Activated naive CD4-positive, alpha-beta T cell treated with anti-CD3 and anti-CD28 coated beads, Interleukin-2, amount 50 U/mL, for 16 hours (primary cell): ENCODE measurements at regions not wholly inside any gene's neighbourhood (a gene's known extent, or its start where the extent isn't known, plus 50 kb on each side); places are given as distances from the start of the nearest gene placed in this dataset.

ENCODE experiments used
- DNase-seq: peaks from one replicate; pipeline ENCODE4 v3.0.0-alpha.2; 2020

DNA sequence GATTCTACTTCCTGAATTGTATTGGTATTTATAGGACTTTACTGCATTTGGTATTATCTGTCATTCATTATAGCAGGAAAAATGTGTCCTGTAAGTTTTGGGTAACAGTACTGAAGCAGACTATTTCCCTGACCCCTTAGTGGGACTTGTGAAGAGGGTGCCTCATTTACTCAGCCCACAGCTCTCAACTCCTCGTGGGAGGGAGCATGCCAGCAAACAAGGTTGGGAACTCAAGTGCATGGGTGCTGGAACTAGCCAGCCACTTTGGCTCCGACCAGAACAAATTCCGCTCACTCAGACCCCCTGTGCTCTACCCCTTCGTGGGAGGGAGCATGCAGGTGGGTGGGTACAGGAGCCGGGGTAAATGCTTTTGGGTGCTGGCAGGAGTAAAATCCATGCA, 1773.5 kb upstream of the WWC1 start:
- no peak for DNase-seq

DNA sequence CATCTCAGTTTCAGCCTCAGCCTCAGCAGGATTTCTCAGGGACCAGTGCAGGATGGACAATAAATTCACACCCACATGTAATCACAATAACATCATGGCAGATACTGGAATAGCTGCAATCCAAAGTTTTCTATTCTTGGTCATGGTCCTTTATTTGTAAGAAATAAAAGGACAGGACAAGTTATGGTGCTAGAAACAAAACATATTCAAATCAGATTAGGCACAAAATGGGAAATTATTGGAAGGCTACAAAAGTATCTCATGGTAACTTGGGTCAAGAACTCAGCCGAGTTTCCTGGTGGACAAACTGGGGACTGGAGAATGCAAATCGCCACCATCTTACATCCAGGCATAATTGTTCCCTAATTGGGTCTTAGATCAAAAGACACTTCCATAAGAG, 1768.2 kb upstream of the WWC1 start:
- DNase-seq = no peak

DNA sequence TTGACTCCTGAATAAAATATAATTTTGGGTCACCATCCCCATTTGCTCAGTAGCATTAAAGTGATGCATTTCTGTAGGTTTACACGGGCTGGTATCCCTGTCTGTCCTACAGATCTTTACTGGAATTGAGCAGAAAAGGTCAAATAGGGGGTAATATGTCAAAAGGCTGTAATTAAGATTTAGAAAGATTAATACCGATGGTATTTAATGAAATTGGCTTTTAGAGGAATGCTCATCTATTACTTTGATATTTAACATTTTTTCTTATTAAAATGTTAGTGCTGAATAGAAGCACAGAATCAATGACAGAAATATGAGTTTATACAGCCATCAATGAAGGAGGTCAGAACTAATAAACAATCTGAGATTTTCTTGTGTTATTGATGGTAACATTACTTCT, 1762.2 kb upstream of the WWC1 start:
- DNase-seq = no peak

DNA sequence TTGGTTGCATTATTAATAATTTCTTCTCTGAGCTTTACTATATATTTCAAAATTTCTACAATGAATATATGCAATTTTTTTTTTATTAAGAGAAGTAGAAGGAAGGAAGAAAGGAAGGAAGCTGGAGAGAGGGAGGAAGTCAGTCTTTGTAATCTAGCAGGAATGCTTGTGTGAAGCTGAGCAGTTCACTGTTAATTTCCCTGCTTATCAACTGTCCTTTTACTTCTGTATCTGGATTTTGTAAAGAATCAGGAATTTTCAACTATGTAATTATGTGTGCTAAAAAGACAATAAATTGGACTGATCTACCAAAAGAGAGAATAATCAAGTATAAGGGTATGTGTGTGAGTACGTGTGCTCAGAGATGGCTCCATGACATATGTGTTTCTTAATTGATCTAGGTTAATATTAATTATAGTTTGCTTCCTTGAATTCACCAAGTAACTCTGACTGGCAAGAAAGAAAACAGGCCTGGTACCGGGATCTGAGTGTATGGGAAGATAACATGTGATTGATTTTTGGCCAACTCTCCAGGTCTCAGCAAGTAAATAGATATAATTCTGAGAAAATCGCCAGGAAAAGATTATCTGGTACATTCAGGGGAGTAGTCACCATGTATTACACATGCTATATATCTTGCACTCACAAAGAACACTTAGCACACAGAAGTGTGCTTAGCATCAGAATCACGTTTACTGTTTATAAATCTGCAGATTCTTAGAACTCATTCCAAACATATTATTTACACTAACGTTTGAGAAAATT, 1758.8 kb upstream of the WWC1 start:
- DNase-seq = no peak

DNA sequence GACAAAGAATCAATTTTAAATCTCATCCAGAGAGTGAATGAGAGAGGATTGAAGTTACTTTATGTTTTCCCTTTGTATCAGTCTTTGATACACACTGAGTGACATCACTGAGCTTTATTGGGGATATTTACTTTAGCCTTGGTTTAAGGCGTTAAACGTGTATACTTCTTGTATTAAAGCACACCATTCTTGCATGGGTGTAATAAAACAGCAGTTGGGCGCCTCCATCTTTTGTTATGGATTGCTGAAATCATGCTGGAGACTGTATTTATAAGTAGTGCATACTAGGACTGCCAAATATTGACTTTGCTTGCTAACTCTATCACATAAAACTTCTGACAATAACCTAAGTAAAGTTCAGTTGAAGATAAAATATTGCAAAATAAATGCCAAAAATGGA, 1755.8 kb upstream of the WWC1 start:
- no peak for DNase-seq

DNA sequence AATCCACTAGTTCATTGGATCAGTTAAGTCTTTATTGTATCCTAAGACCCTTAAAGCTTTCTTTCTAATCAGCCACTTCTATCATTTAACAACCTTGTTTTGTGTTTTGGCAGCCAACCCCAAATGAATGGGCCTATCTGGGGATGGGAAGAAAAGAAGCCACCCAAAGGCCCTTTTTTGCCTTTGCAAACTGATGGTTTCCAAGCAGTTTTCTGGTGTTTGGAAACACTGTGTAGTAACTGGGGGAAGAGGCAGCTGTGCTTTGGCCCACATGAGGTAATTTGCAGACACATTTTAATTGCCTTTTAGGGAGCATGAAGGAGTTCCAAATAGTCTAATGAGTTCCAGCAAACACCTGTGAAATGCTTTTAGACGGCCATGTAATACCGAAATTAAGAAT, 1751.3 kb upstream of the WWC1 start:
- no peak for DNase-seq

DNA sequence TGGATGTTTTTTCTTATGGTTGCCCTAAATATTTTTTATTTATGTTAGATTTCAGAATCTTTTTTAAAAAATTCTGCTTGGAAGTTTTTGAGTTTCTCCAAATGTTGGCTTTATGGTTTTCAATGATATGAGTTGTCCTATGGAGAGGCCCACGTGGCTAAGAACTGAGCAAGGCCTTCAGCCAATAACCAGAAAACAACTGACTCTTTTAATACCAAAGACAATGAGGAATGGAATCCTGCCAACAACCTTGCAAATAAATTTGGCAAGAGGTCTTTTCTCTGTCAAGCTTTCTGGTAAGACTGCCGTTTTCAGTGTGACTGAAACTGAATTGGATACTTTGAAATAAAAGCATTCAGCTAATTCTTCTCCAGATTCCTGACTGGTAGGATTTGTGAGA, 1740.1 kb upstream of the WWC1 start:
- DNase-seq = no peak

DNA sequence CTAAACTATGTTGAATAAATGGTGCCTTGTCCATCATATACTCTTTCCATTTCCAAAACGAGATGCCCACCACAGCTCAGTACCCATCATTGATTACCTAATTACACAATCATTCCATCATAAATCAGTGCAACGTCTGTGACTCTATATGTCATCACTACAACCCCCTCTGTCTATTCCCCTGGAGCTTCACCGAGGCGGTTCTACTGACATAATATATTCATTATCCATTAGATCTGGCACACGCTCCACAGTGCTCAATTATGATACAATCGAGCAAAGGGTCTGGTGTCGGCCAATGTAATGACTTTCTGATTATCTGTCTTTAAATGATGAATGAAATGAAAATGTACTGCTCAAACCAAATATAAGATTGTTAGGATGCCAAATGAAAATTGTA, 1737.7 kb upstream of the WWC1 start:
- DNase-seq = no peak

DNA sequence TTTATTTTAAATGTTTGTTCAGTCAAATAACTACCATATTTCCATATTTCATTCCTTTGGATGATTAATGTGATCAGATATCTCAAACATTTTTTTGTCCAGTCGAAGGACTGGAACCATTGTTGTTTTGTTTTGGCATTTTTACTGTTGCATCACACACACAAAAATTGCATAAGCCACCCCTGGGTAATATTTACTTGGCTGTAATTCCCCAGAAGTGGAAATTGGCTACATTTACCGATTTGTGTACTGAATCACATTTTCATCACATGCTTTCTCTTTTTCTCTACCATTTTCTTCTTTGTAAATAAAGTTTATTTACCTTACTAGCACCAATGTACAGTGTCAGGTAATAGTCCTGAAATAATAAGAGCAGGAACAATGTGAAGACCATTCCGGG, 1729.7 kb upstream of the WWC1 start:
- DNase-seq = no peak

DNA sequence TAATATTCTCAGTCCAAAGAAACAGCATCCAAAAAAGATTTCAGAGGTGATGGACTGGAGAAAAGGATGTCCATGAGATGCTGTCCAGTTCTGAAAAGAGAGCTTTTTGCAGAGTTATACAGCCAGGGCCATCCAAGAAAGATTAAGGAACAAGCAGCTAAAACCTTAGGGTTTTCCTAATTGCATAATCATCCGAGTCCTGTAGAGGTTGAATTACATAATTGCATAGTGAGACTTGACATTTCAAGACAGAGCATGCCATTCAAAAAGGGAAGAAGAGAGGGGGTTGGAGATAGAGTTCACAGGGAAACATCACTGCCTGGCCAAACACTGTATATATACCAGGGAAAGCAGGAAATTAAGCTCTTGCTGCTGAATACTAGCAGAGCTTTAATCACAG, 1729.2 kb upstream of the WWC1 start:
- no peak for DNase-seq

DNA sequence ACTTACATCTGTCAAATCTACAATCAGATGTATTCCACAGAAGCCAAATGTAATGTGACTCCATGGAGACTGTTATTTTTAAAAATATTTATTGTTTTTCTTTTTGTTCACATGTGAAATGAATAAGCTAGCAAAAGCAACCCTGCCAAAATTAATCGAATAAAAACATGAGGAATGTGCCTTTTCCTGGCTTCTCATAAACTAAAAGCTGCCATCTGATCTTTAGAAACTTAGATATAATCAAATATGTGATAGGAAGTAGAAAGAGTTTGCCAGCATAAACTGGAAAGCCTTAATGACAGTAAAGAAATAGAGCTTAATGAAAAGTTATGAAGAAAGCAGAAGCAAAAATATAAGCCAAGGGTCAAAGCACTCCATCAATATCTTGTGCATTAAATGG, 1724.7 kb upstream of the WWC1 start:
- no peak for DNase-seq

DNA sequence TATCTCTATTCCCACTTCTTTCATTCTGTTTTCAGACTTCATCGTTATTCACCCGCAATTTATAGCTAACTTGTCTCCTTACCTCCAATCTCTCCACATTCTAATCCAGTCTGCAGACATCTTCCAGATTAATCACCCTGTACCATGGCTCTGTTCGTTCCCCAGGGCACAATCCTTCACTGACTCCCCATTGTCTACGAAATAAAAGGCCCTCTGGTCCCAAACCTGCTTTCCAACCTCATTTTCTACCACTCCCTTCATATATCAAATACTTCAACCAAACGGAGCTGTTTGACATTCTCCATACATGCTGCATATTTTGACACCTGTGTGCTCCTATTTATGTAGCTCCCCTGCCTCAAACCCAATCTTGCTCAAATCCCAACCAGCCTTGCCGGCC, 1720.6 kb upstream of the WWC1 start:
- no peak for DNase-seq

DNA sequence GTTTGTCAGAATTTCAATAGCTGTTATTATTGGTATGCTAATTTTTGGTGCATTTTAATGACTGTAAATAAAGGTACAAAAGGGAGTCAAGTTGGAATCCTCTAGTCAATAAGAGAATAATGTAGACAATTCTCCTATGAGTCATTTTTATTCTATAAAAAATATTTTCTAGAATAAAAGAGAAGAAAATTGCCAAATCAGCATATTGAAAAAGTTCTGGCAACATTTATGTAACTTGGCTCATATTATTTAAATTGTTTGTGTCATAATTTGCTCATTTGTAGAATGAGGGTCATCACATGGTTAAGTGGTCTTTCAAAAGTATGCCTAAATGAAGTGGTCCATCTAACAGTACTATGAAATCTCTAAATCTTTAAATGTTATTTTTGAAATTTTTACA, 1719.8 kb upstream of the WWC1 start:
- no peak for DNase-seq

DNA sequence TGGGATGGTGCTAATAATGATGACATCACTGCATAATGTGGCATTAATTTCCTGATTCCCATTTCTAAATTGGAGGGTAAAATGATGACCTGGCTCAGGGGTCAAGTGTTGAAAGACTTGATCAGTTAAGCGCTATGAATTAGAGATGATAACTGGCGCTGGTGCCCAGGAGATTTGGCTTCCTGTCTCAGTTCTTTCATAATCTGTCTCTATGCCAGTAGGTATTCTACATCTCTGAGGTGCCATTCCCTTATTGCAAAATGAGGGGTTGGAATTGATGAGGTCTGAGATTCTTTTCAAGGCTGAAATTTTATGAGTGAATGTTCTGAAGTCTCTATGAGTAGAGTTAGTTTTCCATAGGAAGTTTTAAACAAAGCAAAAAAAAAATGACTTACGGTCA, 1715.1 kb upstream of the WWC1 start:
- DNase-seq = no peak

DNA sequence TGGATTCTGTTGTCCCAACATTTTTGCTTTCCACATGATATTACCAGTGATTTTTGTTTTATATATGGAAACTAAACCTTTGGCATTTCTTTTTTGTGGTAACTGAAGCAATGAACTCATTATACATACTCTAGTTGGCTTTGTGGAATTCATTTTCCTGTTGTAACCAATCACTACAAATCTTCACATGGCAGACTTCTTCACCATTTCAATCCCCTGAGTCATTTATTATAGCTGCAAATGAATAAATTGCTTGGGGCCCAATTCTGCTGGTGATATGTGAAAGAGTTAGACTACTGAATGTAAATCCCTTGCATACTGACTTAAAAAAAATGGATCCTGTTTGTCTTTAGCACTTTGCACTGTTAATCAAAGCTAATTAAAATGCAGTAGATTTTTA, 1709.6 kb upstream of the WWC1 start:
- DNase-seq = no peak

DNA sequence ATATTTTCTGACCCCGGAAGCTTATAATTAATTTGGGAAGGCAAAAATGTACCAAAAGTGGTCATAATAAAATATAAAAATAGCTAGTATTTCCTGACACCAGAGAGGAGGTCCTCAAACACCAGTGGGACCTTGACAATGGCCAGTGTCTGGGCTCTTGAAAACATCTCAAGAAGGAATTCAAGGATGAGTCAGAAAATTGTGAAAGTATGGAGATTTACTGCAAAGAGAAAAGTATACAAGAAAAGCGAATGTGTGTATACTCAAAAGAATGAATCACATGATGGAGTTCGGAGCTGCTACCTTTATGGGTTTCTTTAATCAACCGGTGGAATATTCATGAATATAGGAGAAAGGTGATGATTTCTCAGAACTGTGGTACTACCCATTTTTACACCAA, 1709.0 kb upstream of the WWC1 start:
- DNase-seq = no peak

DNA sequence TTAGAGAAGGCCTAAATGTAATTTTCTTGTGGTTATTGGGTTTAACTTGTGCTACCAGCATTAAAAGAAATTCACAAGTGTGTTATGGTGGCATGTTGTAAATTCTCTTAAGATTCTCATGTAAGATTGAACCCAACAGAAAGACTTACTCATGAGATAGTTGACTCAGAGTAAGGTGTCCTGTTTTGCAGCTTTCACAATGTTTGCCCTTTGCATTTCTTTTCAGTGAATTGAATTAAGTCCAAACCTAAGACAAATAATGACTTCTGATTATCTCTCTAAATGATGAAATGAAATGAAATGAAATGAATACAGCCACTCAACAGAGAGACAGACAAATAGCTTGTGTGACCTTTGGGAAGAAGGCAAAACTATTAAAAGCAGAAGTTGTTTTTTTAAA, 1696.9 kb upstream of the WWC1 start:
- DNase-seq = no peak

DNA sequence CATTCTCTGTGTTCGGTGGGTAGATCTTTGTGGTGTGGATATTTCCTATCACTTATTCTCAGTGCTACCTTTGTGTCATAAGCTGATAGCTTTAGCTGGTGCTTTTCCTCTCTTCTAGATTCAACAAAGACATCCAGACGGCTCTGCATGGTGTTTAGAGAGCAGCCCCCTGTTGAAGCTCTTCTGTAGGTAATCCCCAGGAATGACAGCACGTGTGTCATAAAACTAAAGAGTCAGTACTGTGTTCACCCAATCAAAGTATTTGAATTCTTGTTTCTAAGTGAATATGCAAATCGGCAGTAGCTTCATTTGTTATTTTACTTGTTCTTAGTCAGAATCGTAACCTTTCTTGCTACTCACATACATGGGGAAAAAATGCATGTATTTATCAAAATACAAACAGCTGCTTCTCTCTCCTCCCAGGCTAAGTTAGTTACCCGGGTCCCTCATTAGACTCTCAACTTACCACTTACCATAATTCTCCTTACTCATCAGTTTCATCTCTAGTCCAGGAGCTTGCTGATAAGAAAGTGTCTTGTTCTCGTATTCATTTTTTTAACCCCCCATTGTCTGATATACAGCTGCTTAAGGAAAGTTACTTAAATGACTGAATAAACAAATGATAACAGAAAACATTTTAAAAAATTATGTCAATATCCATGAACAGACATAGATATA, 1696.0 kb upstream of the WWC1 start:
- no peak for DNase-seq

DNA sequence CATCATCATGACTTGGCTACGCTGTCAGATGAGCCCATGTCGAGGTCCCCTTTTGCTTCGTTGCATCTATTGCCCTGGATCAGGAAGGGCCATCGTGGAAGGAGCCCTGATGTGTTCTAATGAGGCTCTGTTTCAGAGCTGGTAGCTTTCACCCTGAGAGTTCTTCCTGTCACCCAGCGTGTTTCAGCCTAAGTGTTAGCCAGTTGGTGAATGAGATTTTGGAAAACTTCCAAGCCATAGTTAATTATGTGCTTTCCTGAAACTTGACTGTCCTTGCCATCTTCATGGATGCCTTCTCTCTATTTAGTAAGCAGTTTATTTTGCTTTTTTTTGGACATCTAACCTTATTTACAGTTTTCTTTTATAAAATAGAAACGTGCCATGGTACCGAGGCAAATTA, 1695.4 kb upstream of the WWC1 start:
- DNase-seq = no peak

DNA sequence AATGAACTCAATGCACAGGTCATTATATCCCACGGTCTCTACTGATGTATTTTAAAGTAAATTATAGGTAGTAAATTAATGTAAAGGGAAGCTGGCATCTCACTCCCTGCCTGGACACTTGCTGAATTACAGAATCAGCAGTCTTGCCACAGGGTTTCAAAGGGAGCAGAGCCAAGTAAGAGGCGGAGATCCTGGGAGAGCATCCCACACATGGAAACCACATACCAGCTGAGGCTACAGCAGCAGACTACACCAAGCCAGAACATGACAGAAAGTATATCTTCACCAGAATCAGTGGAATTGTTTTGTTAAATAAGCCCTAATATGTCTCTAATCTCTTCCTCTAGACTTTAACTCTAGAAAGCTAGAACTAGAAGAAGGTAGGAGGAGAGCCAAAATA, 1689.2 kb upstream of the WWC1 start:
- no peak for DNase-seq

DNA sequence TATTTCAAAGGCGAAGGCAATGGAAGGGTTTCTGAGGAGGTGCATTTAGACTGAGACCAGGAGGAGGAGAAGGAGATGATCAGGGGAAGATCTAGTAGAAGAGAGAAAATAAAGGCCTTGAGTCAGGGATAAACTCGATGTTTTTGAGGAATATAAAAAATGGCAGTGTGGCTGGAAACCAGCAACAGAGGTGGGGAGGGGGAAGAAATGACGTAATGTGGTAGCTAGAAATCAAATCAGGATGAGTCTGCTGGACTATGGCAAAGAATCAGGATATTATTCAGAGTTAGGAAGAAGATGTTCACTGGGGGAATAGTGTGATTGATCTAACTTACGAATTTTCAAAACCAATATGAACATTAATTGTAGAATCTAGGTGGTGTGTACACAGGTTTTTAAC, 1673.9 kb upstream of the WWC1 start:
- DNase-seq = no peak

DNA sequence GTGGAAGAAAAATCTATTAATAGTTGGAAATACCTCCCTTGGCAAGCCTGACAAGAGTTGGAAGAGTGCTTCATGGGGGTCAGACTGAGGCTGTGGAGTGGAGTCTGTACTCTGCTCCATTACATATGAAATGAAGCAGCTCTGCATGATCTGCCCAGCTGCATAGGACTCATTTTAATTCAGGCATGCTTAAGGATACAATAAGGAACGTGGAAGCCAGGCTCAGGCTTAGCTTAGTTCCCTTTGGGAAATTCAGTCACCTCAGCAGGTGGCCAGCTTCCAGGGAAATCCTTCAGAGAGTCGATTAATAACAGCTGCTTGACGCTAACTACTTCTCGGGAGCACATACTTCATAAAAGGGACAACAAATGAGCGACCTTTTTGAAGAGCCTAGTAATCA, 1672.9 kb upstream of the WWC1 start:
- no peak for DNase-seq

DNA sequence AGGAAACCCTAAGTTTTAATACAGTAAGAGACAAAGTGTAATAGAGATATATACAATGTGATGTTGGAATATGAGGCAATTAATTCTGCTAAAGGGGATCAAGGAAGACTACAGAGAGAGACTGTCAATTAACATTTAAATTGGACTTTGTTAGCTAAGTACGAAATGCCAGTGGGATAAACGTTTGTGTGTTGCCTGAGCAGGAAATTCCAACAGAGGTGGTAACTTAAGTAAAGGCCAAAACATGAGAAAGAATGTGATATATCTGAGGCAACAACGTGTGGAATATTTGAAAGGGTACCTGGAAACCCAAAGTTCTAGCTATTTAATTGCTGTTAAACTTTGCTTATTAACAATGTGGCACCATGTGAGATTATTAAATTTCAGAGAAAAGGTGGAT, 1666.9 kb upstream of the WWC1 start:
- no peak for DNase-seq

DNA sequence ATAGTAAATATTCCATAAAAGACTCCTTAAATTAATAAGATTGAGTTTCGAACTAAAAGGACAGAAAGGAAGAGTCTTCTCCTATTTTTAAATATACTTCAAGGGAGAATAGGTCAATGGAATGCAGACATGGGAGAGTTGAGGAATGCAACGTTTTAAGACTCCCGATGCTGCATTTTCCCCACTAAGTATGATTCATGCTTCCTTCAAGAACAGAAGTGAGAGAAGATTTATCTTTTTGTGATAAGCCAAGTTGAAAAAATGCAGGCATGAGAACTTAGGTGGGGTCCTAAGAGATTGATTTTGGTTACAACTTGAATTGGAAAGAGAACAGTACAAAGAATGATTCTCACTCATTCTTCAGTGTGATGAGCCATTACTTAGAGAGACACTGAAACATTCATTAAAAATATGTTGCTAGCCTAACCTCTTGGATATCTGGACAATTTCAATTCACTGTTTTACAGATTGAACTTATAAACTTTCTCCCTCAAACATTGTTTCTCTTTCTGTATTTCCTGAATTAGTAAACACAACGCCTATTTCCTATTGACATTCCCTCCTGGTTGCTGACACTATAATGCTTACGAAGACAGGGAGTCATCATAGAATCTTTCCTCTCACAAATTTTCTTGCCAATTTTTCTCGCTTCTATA, 1666.1 kb upstream of the WWC1 start:
- no peak for DNase-seq

DNA sequence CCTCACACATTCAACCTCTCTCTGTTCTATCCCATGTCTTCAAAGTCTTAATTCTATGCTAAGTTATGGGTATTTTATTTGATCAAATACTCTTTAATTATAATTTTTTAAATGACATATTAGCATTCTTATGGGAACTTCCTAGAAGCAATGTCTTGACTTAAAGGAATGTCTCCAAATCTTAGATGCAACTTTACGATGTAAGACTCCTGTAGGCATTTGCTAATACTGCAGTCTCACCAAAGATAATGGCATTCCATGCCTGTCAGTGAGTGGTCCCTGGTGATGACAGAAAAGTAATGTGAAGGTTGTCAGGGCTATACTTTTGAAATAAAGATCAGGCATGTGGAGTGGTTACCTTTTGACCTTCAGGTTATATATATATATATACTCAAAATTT, 1654.2 kb upstream of the WWC1 start:
- DNase-seq = no peak
